ENCODE measurements at regions not wholly inside any gene's neighbourhood (a gene's known extent, or its start where the extent isn't known, plus 50 kb on each side); places are given as distances from the start of the nearest gene placed in this dataset.

GRCh38 chr18:61062258-61062657, 271.0 kb upstream of the CDH20 start:
- no peak for TF ChIP-seq CTCF (IDR thresholded peaks at IDR 0.05)
- TF ChIP-seq POLR2A (IDR thresholded peaks at IDR 0.05) = no peak
